ENCODE measurements at regions not wholly inside any gene's neighbourhood (a gene's known extent, or its start where the extent isn't known, plus 50 kb on each side); places are given as distances from the start of the nearest gene placed in this dataset.

DNA sequence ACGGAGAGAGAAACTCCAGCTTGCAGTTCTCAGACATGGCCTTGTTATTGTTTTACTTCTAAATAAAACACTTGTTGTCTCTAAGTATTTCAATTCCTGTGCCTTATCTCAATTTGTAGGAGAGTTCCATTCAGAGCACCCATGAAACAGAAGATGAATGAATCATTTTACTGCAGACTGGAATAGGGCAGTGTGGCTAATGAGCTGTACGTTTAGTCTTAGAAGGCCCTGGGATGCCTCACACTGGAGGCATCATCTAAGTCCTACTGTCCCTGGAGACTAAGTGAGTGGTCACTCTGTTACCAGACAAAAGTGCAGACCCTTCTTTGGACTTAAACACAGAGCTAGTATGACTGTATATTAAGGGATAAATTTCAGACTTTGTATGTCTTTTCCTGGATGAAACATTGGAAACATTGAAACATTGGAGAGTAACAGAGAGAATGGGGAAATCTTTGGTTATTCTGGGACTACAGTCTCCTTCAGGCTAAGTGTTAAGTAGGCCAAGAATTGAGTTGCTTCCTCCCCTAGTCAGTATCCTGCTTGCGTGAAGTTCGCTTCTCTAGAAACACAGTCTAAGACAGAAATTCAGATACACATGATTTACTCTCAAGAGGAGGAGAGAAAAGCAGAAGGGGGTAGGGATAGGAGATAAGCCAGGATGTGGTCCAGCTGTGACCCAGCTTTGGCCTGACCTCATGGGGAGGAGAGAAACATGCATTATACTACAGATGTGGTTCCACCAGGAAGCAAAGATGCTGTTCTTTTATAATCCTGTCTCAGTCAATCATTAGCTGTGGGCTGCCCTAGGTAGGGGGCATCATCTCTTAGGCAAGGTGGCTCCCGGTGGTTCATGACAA is 167.4 kb upstream of the BMP2 start:
- Histone ChIP-seq H3K9ac (ENCODE audit: low read depth in 1 of 2, low read length in 2 of 2) (no peak overlapping the region), H3K9me3 (ENCODE audit: control insufficient read depth in 4 of 4, low read length in 3 of 4) (no peaks in the 10 kb centered on the region), H3K4me3 (ENCODE audit: low read depth in 1 of 3, low read length in 3 of 3) (no peak overlapping the region), H3K4me1 (ENCODE audit: control insufficient read depth in 4 of 4, insufficient read depth in 4 of 4, low read length in 3 of 4) (no peaks in the 10 kb centered on the region), H3K27ac (ENCODE audit: low read depth in 1 of 2, low read length in 2 of 2) (no peak overlapping the region), H3K27me3 (ENCODE audit: control insufficient read depth in 4 of 4, insufficient read depth in 4 of 4, low read length in 3 of 4) (no peaks in the 10 kb centered on the region), H3K36me3 (ENCODE audit: control insufficient read depth in 4 of 4, insufficient read depth in 3 of 4, low read depth in 1 of 4, low read length in 3 of 4) (no peaks in the 10 kb centered on the region)
- 91% methylated on average over 5 of the region's 5 CpGs for WGBS
- TF ChIP-seq RXRA (IDR thresholded peaks at IDR 0.05) (no peak), HNF4A (conservative IDR thresholded peaks at IDR 0.05) (no peak), HNF4G (IDR thresholded peaks at IDR 0.05) (no peak), FOXA1 (IDR thresholded peaks at IDR 0.05) (no peak), YY1 (IDR thresholded peaks at IDR 0.05) (no peak), JUND (IDR thresholded peaks at IDR 0.05) (no peak), TAF1 (conservative IDR thresholded peaks at IDR 0.05) (no peak), FOXA2 (IDR thresholded peaks at IDR 0.05) (no peak), EGR1 (IDR thresholded peaks at IDR 0.05; ENCODE audit: low read depth in 2 of 2) (no peak), SP1 (IDR thresholded peaks at IDR 0.05) (no peak), RAD21 (IDR thresholded peaks at IDR 0.05) (no peak)
- TF ChIP-seq, protein P1, sequence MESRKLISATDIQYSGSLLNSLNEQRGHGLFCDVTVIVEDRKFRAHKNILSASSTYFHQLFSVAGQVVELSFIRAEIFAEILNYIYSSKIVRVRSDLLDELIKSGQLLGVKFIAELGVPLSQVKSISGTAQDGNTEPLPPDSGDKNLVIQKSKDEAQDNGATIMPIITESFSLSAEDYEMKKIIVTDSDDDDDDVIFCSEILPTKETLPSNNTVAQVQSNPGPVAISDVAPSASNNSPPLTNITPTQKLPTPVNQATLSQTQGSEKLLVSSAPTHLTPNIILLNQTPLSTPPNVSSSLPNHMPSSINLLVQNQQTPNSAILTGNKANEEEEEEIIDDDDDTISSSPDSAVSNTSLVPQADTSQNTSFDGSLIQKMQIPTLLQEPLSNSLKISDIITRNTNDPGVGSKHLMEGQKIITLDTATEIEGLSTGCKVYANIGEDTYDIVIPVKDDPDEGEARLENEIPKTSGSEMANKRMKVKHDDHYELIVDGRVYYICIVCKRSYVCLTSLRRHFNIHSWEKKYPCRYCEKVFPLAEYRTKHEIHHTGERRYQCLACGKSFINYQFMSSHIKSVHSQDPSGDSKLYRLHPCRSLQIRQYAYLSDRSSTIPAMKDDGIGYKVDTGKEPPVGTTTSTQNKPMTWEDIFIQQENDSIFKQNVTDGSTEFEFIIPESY (IDR thresholded peaks at IDR 0.05): no peak
- TF ChIP-seq, protein P2, sequence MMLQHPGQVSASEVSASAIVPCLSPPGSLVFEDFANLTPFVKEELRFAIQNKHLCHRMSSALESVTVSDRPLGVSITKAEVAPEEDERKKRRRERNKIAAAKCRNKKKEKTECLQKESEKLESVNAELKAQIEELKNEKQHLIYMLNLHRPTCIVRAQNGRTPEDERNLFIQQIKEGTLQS (IDR thresholded peaks at IDR 0.05): no peak
- TF ChIP-seq, protein P3, sequence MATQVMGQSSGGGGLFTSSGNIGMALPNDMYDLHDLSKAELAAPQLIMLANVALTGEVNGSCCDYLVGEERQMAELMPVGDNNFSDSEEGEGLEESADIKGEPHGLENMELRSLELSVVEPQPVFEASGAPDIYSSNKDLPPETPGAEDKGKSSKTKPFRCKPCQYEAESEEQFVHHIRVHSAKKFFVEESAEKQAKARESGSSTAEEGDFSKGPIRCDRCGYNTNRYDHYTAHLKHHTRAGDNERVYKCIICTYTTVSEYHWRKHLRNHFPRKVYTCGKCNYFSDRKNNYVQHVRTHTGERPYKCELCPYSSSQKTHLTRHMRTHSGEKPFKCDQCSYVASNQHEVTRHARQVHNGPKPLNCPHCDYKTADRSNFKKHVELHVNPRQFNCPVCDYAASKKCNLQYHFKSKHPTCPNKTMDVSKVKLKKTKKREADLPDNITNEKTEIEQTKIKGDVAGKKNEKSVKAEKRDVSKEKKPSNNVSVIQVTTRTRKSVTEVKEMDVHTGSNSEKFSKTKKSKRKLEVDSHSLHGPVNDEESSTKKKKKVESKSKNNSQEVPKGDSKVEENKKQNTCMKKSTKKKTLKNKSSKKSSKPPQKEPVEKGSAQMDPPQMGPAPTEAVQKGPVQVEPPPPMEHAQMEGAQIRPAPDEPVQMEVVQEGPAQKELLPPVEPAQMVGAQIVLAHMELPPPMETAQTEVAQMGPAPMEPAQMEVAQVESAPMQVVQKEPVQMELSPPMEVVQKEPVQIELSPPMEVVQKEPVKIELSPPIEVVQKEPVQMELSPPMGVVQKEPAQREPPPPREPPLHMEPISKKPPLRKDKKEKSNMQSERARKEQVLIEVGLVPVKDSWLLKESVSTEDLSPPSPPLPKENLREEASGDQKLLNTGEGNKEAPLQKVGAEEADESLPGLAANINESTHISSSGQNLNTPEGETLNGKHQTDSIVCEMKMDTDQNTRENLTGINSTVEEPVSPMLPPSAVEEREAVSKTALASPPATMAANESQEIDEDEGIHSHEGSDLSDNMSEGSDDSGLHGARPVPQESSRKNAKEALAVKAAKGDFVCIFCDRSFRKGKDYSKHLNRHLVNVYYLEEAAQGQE (IDR thresholded peaks at IDR 0.05): no peak
- DNase-seq (ENCODE audit: low spot score): no peak

DNA sequence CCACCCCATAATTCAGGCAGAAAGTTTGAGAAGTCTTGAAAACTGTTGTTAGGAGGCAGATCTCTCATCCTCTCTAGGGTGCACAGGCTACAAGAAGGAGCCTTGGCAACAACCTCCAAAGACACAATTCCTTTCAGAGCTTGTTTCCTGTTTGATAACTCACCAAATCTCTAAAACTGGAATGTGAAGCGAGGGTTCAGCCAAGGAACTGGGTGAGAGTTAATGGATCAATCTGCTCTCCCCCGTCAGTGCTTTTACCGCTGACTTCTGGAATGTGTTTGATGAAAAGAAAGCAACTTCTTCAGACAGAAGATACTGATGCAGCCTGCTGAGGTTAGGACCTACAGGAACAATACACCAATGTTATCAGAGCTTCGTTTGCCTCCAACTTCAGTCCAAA is 171.8 kb upstream of the BMP2 start:
- Histone ChIP-seq H3K4me1 (ENCODE audit: control insufficient read depth in 4 of 4, insufficient read depth in 4 of 4, low read length in 3 of 4) (no peaks in the 10 kb centered on the region), H3K4me3 (ENCODE audit: low read depth in 1 of 3, low read length in 3 of 3) (no peak overlapping the region), H3K27me3 (ENCODE audit: control insufficient read depth in 4 of 4, insufficient read depth in 4 of 4, low read length in 3 of 4) (no peaks in the 10 kb centered on the region), H3K9ac (ENCODE audit: low read depth in 1 of 2, low read length in 2 of 2) (no peak overlapping the region), H3K9me3 (ENCODE audit: control insufficient read depth in 4 of 4, low read length in 3 of 4) (no peaks in the 10 kb centered on the region), H3K27ac (ENCODE audit: low read depth in 1 of 2, low read length in 2 of 2) (no peak overlapping the region), H3K36me3 (ENCODE audit: control insufficient read depth in 4 of 4, insufficient read depth in 3 of 4, low read depth in 1 of 4, low read length in 3 of 4) (no peaks in the 10 kb centered on the region)
- TF ChIP-seq RXRA (IDR thresholded peaks at IDR 0.05) (peak in 1 of 2 donors; percentile 27), GABPA (IDR thresholded peaks at IDR 0.05 in 1 of 2, conservative IDR thresholded peaks at IDR 0.05 in 1 of 2) (no peak), NR2F2 (IDR thresholded peaks at IDR 0.05) (peak; percentile 35), JUND (IDR thresholded peaks at IDR 0.05) (no peak)
- TF ChIP-seq, protein P2 (IDR thresholded peaks at IDR 0.05): no peak
- 28% methylated on average over 4 of the region's 4 CpGs for WGBS
- DNase-seq (ENCODE audit: low spot score): no peak
